OCI-LY7 (cell line): ENCODE measurements at regions not wholly inside any gene's neighbourhood (a gene's known extent, or its start where the extent isn't known, plus 50 kb on each side); places are given as distances from the start of the nearest gene placed in this dataset.

Source experiments
- BruUV-seq: library from RNA; stranded (reverse); fragments of 400-500 nt; replicated peaks from 2 replicates; lab custom pipeline; 2021; lab: Mats Ljungman, UMichigan
- CTCF ChIA-PET: fragments of 300-600 bp; sonication (Branson Sonifier 250); formaldehyde crosslinking; loops from one replicate; lab custom pipeline; 2022; ENCODE audit warnings: antibody characterized with exemption; ENCODE audit not compliant: unreplicated experiment; lab: Charles Lee
- POLR2A ChIA-PET: fragments of 300-600 bp; sonication (Branson Sonifier 250); formaldehyde crosslinking; loops from one replicate; lab custom pipeline; 2022; ENCODE audit warnings: antibody characterized with exemption; lab: Charles Lee
- DNase-seq: peaks from one replicate; pipeline ENCODE4 v3.0.0-alpha.2; 2015; ENCODE audit warnings: low spot score
- H2AFZ ChIP-seq: fragments of 200-600 bp; sonication (generic), shearing (Covaris generic); 2 replicates; pipeline ENCODE4 v1.6.1; 2014; ENCODE audit warnings: mild to moderate bottlenecking, antibody characterized with exemption, low read length, moderate library complexity
- H3K27ac ChIP-seq: fragments of 200-600 bp; sonication (generic); 2 replicates; pipeline ENCODE4 v1.5.1; 2014; ENCODE audit warnings: mixed run types, low read depth, mild to moderate bottlenecking, moderate library complexity, low read length, inconsistent platforms; ENCODE audit not compliant: poor library complexity, severe bottlenecking
- H3K36me3 ChIP-seq: fragments of 200-600 bp; sonication (generic); 2 replicates; pipeline ENCODE4 v1.6.1; 2014; ENCODE audit warnings: mild to moderate bottlenecking, antibody characterized with exemption, low read length, moderate library complexity, mixed read lengths; ENCODE audit not compliant: insufficient read depth
- H3K4me1 ChIP-seq: fragments of 200-600 bp; sonication (generic); 2 replicates; pipeline ENCODE4 v1.5.1; 2014; ENCODE audit warnings: mild to moderate bottlenecking, low read length; ENCODE audit not compliant: insufficient read depth, poor library complexity, severe bottlenecking
- H3K4me2 ChIP-seq: fragments of 200-600 bp; sonication (generic); 2 replicates; pipeline ENCODE4 v1.6.1; 2014; ENCODE audit warnings: mild to moderate bottlenecking, low read length
- H3K4me3 ChIP-seq: fragments of 200-600 bp; sonication (generic); 2 replicates; pipeline ENCODE4 v1.5.1; 2014; ENCODE audit warnings: mild to moderate bottlenecking, low read depth, low read length; ENCODE audit not compliant: poor library complexity, severe bottlenecking
- H3K79me2 ChIP-seq: fragments of 200-600 bp; sonication (generic); 2 replicates; pipeline ENCODE4 v1.6.1; 2016; ENCODE audit warnings: low read depth, mild to moderate bottlenecking, low read length, moderate library complexity, mixed read lengths; ENCODE audit not compliant: insufficient read depth
- H3K9me2 ChIP-seq: fragments of 200-600 bp; sonication (generic); 2 replicates; pipeline ENCODE4 v1.6.1; 2016; ENCODE audit warnings: mild to moderate bottlenecking, low read length, mixed read lengths; ENCODE audit not compliant: insufficient read depth
- H3K9me3 ChIP-seq: fragments of 200-600 bp; sonication (generic); 2 replicates; pipeline ENCODE4 v1.6.1; 2014; ENCODE audit warnings: mild to moderate bottlenecking, mixed run types, low read length, mixed read lengths
- H4K20me1 ChIP-seq: fragments of 200-600 bp; sonication (generic); 2 replicates; pipeline ENCODE4 v1.6.1; 2014; ENCODE audit warnings: mild to moderate bottlenecking, antibody characterized with exemption, low read length, moderate library complexity, mixed read lengths; ENCODE audit not compliant: insufficient read depth
- CTCF ChIP-seq: fragments of 200-600 bp; sonication (generic); conservative IDR thresholded peaks from 2 replicates; pipeline ENCODE4 v1.5.1; 2014; ENCODE audit warnings: mild to moderate bottlenecking, antibody characterized with exemption, low read length, moderate library complexity, mixed read lengths
- EZH2phosphoT487 ChIP-seq: fragments of 200-600 bp; sonication (generic); IDR thresholded peaks from 2 replicates; pipeline ENCODE4 v1.6.1; 2018; ENCODE audit warnings: low read depth, borderline replicate concordance, mild to moderate bottlenecking, mixed run types, antibody characterized with exemption, low read length, moderate library complexity, mixed read lengths
- intact Hi-C: fragments of 100-400 bp; cut with micrococcal nuclease; formaldehyde crosslinking; loops from one replicate; pipeline ENCODE4 v1.10.0; 2022; ENCODE audit not compliant: unreplicated experiment

DNA sequence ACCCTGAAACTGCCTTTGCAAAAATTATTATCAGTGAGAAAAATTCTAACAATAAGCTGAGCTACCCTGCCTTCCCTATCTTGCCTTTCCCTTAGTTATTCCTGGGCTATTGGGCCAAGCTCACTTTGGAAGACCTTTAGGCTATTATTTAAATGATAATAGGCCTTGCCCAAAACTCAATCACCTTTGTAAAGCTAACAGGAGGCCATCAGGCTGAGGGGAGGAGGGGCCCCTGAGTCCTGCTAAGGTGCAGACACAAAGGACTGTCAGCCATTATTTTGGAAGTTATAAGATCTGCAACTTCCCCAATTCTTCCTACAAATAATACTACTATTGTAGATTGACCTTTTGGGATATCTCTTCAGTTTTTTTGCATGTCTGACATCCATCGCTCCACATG is 278.8 kb upstream of the DIAPH2 start:
- Histone ChIP-seq H3K9me2 (no peaks in the 10 kb centered on the region), H3K27ac (no peak overlapping the region), H4K20me1 (no peaks in the 10 kb centered on the region), H3K4me3 (no peak overlapping the region), H3K79me2 (no peaks in the 10 kb centered on the region), H3K9me3 (no peaks in the 10 kb centered on the region), H3K4me1 (no peaks in the 10 kb centered on the region), H3K36me3 (no peaks in the 10 kb centered on the region), H3K4me2 (no peak overlapping the region), H2AFZ (no peak overlapping the region)
- TF ChIP-seq EZH2phosphoT487, result no peak
- no peak for TF ChIP-seq CTCF
- no TSS peak for BruUV-seq
- no peak for DNase-seq
- intact Hi-C loops, result no loop called here
- ChIA-PET POLR2A (no interaction called here), CTCF (no interaction called here)

DNA sequence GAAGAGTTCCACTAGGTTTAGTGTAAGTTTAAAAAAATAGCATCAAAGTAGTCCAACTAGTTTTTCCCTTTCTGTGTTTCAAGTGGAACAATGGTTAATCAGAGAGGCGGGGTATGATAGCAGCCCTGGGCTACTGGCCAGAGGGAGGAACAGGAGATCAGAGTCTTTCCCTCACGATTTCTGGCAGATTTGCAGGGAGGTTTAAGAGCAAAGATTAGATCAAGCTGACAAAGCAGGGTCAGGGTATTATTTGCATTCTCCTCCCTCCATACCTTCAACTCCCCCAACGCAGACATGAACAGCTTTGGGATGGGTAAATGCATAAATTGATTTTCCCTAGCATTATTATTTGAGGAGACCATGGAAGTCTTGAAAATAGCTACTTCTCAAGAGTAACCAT is 277.6 kb upstream of the DIAPH2 start:
- no peak for TF ChIP-seq EZH2phosphoT487
- H3K9me3 ChIP-seq, result no peaks in the 10 kb centered on the region
- H3K4me3 ChIP-seq, result no peak overlapping the region
- no peak overlapping the region for H3K4me2 ChIP-seq
- H3K27ac ChIP-seq, result no peak overlapping the region
- H3K36me3 ChIP-seq, result no peaks in the 10 kb centered on the region
- H3K79me2 ChIP-seq, result no peaks in the 10 kb centered on the region
- H3K4me1 ChIP-seq, result no peaks in the 10 kb centered on the region
- CTCF ChIA-PET, result no interaction called here
- DNase-seq, result no peak
- H3K9me2 ChIP-seq, result no peaks in the 10 kb centered on the region
- H2AFZ ChIP-seq, result no peak overlapping the region
- POLR2A ChIA-PET, result no interaction called here
- H4K20me1 ChIP-seq, result no peaks in the 10 kb centered on the region
- no TSS peak for BruUV-seq
- intact Hi-C loops, result no loop called here

DNA sequence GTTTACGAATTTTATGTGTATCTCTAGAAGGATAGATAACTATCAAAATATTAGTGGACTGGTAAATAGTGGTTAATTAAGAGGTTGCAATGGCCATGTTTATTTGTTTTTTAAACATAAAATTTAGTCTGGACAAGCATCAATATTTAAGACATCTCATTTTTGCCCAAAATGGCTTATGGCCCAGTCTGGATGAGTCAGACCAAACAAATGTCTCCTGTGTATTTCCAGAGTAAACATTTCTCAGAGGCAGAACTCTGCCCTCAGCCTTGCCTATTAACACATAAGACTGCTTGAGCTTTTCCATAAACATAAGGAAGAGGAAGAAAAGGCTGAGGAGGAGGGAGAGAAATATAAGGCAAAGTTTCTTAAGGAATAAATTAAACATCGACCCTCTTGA is 277.1 kb upstream of the DIAPH2 start:
- CTCF ChIA-PET, result no interaction called here

More for the DNA sequence above, 277.1 kb upstream of the DIAPH2 start:
- no peak overlapping the region for H3K27ac ChIP-seq
- H3K79me2 ChIP-seq, result no peaks in the 10 kb centered on the region
- no peaks in the 10 kb centered on the region for H3K9me2 ChIP-seq
- DNase-seq, result no peak
- H3K4me2 ChIP-seq, result no peak overlapping the region
- no TSS peak for BruUV-seq
- no peak for TF ChIP-seq EZH2phosphoT487
- no peak for TF ChIP-seq CTCF
- H3K9me3 ChIP-seq, result no peaks in the 10 kb centered on the region
- no peaks in the 10 kb centered on the region for H3K36me3 ChIP-seq
- H3K4me3 ChIP-seq, result no peak overlapping the region
- intact Hi-C loops, result no loop called here
- POLR2A ChIA-PET, result no interaction called here
- no peak overlapping the region for H2AFZ ChIP-seq
- no peaks in the 10 kb centered on the region for H4K20me1 ChIP-seq
- H3K4me1 ChIP-seq, result no peaks in the 10 kb centered on the region
